ENCODE measurements at regions not wholly inside any gene's neighbourhood (a gene's known extent, or its start where the extent isn't known, plus 50 kb on each side); places are given as distances from the start of the nearest gene placed in this dataset.
"Not testable (repeated sequence)": the region's sequence is repeated elsewhere in the genome, so short reads cannot be mapped to it uniquely, and the experiment has no call there.

- no peak for DNase-seq (ENCODE audit: low read depth in 3 of 3)
Measured at GRCh38 chr17:27065588-27065987, 228.3 kb upstream of the WSB1 start.

GRCh38 chr17:27066315-27066714 is 227.6 kb upstream of the WSB1 start:
- no peak for DNase-seq (ENCODE audit: low read depth in 3 of 3)

- no peak for DNase-seq (ENCODE audit: low read depth in 3 of 3)
Measured at GRCh38 chr17:27069842-27070508, 223.9 kb upstream of the WSB1 start.

- DNase-seq (ENCODE audit: low read depth in 3 of 3) = no peak
Measured at GRCh38 chr17:27070836-27071235, 223.1 kb upstream of the WSB1 start.

- DNase-seq (ENCODE audit: low read depth in 3 of 3) = no peak
Measured at GRCh38 chr17:27072885-27073284, 221.0 kb upstream of the WSB1 start.

GRCh38 chr17:27076814-27077213 is 217.1 kb upstream of the WSB1 start:
- no peak for DNase-seq (ENCODE audit: low read depth in 3 of 3)

- DNase-seq (ENCODE audit: low read depth in 3 of 3) = no peak
Measured at GRCh38 chr17:27078296-27078695, 215.6 kb upstream of the WSB1 start.

GRCh38 chr17:27079660-27080059 is 214.3 kb upstream of the WSB1 start:
- DNase-seq (ENCODE audit: low read depth in 3 of 3) = no peak

- no peak for DNase-seq (ENCODE audit: low read depth in 3 of 3)
Measured at GRCh38 chr17:27081002-27081638, 212.8 kb upstream of the WSB1 start.

- DNase-seq (ENCODE audit: low read depth in 3 of 3) = no peak
Measured at GRCh38 chr17:27082023-27082774, 211.7 kb upstream of the WSB1 start.

- DNase-seq (ENCODE audit: low read depth in 3 of 3) = no peak
Measured at GRCh38 chr17:27082775-27083154, 211.1 kb upstream of the WSB1 start.

- no peak for DNase-seq (ENCODE audit: low read depth in 3 of 3)
Measured at GRCh38 chr17:27083408-27084185, 210.3 kb upstream of the WSB1 start.

GRCh38 chr17:27085517-27085916 is 208.4 kb upstream of the WSB1 start:
- DNase-seq (ENCODE audit: low read depth in 3 of 3) = no peak

- DNase-seq (ENCODE audit: low read depth in 3 of 3) = no peak
Measured at GRCh38 chr17:27086526-27086925, 207.4 kb upstream of the WSB1 start.

GRCh38 chr17:27087935-27088766 is 205.8 kb upstream of the WSB1 start:
- no peak for DNase-seq (ENCODE audit: low read depth in 3 of 3)

GRCh38 chr17:27088767-27089078 is 205.2 kb upstream of the WSB1 start:
- no peak for DNase-seq (ENCODE audit: low read depth in 3 of 3)

GRCh38 chr17:27089079-27089928 is 204.6 kb upstream of the WSB1 start:
- DNase-seq (ENCODE audit: low read depth in 3 of 3) = not testable (repeated sequence)

GRCh38 chr17:27089929-27090247 is 204.0 kb upstream of the WSB1 start:
- no peak for DNase-seq (ENCODE audit: low read depth in 3 of 3)

- not testable (repeated sequence) for DNase-seq (ENCODE audit: low read depth in 3 of 3)
Measured at GRCh38 chr17:27090450-27091042, 203.4 kb upstream of the WSB1 start.

GRCh38 chr17:27091043-27091497 is 202.8 kb upstream of the WSB1 start:
- no peak for DNase-seq (ENCODE audit: low read depth in 3 of 3)

All from stimulated activated CD4-positive, alpha-beta T cell treated with anti-CD3 and anti-CD28 coated beads, TNF-alpha, amount 100 ng/mL, for 48 hours (primary cell).